GM12878 (cell line): ENCODE measurements at regions not wholly inside any gene's neighbourhood (a gene's known extent, or its start where the extent isn't known, plus 50 kb on each side); places are given as distances from the start of the nearest gene placed in this dataset.

Experiments used
- CREB1 ChIP-seq: IDR thresholded peaks from 2 replicates; pipeline ENCODE4 v1.6.1; 2012; ENCODE audit warnings: low read depth, mild to moderate bottlenecking, inconsistent platforms
- EGR1 ChIP-seq, 2 experiments: IDR thresholded peaks; 1 replicate in 1 of 2; 2 replicates in 1 of 2; pipeline ENCODE4 v1.6.1; 2011 to 2012; ENCODE audit warnings: low read depth in 2 of 2, low read length in 2 of 2, borderline replicate concordance in 1 of 2, mild to moderate bottlenecking in 1 of 2, moderate library complexity in 1 of 2
- HCFC1 ChIP-seq: fragments of 150-350 bp; IDR thresholded peaks from 2 replicates; pipeline ENCODE4 v1.6.1; 2014; ENCODE audit warnings: low read length
- NRF1 ChIP-seq: conservative IDR thresholded peaks from 2 replicates; pipeline ENCODE4 v1.6.1; 2011; ENCODE audit warnings: mild to moderate bottlenecking, low read depth, low read length, improper control_type of control experiment
- TF ChIP-seq, protein P1 (sequence below), 3 experiments: IDR thresholded peaks in 2 of 3; conservative IDR thresholded peaks in 1 of 3; 2 replicates each; pipeline ENCODE4 v1.5.1; 2011; ENCODE audit warnings: low read depth in 3 of 3, low read length in 3 of 3, mild to moderate bottlenecking in 3 of 3, control low read depth in 2 of 3, moderate library complexity in 2 of 3, inconsistent platforms in 1 of 3, mixed read lengths in 1 of 3; ENCODE audit not compliant: control insufficient read depth in 2 of 3, insufficient read depth in 1 of 3; ENCODE audit errors: extremely low read depth in 1 of 3
- TF ChIP-seq, protein P2 (sequence below): fragments of 450-650 bp; IDR thresholded peaks from 2 replicates; pipeline ENCODE4 v1.6.1; 2017; ENCODE audit warnings: mild to moderate bottlenecking, moderate library complexity

DNA sequence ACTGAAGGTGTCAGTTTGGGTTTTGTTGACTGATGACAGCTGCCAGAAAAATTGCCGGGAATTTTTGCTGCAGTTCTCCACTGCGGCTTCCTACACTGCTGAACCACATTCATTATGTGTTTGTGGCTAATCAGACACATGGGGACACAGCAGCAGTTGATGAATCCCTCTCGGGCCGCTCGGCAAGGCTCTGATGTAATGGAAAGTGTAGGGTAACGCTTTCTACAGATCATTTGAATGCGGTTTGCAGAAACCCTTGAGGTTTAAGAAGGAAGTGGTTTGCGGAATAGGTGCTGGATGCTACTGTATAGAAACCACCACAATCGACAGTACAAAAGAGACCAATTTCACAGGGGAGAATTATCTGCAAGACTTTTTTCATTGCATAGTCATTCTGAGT is 138.7 kb upstream of the SASH1 start:
- TF ChIP-seq, protein P1, sequence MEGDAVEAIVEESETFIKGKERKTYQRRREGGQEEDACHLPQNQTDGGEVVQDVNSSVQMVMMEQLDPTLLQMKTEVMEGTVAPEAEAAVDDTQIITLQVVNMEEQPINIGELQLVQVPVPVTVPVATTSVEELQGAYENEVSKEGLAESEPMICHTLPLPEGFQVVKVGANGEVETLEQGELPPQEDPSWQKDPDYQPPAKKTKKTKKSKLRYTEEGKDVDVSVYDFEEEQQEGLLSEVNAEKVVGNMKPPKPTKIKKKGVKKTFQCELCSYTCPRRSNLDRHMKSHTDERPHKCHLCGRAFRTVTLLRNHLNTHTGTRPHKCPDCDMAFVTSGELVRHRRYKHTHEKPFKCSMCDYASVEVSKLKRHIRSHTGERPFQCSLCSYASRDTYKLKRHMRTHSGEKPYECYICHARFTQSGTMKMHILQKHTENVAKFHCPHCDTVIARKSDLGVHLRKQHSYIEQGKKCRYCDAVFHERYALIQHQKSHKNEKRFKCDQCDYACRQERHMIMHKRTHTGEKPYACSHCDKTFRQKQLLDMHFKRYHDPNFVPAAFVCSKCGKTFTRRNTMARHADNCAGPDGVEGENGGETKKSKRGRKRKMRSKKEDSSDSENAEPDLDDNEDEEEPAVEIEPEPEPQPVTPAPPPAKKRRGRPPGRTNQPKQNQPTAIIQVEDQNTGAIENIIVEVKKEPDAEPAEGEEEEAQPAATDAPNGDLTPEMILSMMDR (IDR thresholded peaks at IDR 0.05 in 2 of 3, conservative IDR thresholded peaks at IDR 0.05 in 1 of 3; ENCODE audit: control insufficient read depth in 2 of 3, extremely low read depth in 1 of 3, insufficient read depth in 1 of 3, low read depth in 3 of 3, low read length in 3 of 3), result no peak
- TF ChIP-seq CREB1 (peak; percentile 71), NRF1 (no peak), EGR1 (IDR thresholded peaks at IDR 0.05; ENCODE audit: borderline replicate concordance in 1 of 2, low read depth in 2 of 2, low read length in 2 of 2) (no peak), HCFC1 (no peak)
- TF ChIP-seq, protein P2, sequence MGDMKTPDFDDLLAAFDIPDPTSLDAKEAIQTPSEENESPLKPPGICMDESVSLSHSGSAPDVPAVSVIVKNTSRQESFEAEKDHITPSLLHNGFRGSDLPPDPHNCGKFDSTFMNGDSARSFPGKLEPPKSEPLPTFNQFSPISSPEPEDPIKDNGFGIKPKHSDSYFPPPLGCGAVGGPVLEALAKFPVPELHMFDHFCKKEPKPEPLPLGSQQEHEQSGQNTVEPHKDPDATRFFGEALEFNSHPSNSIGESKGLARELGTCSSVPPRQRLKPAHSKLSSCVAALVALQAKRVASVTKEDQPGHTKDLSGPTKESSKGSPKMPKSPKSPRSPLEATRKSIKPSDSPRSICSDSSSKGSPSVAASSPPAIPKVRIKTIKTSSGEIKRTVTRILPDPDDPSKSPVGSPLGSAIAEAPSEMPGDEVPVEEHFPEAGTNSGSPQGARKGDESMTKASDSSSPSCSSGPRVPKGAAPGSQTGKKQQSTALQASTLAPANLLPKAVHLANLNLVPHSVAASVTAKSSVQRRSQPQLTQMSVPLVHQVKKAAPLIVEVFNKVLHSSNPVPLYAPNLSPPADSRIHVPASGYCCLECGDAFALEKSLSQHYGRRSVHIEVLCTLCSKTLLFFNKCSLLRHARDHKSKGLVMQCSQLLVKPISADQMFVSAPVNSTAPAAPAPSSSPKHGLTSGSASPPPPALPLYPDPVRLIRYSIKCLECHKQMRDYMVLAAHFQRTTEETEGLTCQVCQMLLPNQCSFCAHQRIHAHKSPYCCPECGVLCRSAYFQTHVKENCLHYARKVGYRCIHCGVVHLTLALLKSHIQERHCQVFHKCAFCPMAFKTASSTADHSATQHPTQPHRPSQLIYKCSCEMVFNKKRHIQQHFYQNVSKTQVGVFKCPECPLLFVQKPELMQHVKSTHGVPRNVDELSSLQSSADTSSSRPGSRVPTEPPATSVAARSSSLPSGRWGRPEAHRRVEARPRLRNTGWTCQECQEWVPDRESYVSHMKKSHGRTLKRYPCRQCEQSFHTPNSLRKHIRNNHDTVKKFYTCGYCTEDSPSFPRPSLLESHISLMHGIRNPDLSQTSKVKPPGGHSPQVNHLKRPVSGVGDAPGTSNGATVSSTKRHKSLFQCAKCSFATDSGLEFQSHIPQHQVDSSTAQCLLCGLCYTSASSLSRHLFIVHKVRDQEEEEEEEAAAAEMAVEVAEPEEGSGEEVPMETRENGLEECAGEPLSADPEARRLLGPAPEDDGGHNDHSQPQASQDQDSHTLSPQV, result no peak
